ENCODE measurements at regions not wholly inside any gene's neighbourhood (a gene's known extent, or its start where the extent isn't known, plus 50 kb on each side); places are given as distances from the start of the nearest gene placed in this dataset.

GRCh38 chr6:94454231-94454630 lies 1034.9 kb upstream of the EPHA7 start:
- TF ChIP-seq CTCF (IDR thresholded peaks at IDR 0.05; ENCODE audit: low read depth, low read length) = no peak
- no peak for TF ChIP-seq EZH2phosphoT487 (IDR thresholded peaks at IDR 0.05; ENCODE audit: low read depth)

Data from OCI-LY3 (cell line).